GM21619 (cell line): ENCODE measurements at regions not wholly inside any gene's neighbourhood (a gene's known extent, or its start where the extent isn't known, plus 50 kb on each side); places are given as distances from the start of the nearest gene placed in this dataset.
"Not testable (repeated sequence)": the region's sequence is repeated elsewhere in the genome, so short reads cannot be mapped to it uniquely, and the experiment has no call there.

Source experiments
- ATAC-seq: cut with Tn5 transposase; IDR thresholded peaks from one replicate; pipeline ENCODE4 v1.9.1; 2021; ENCODE audit not compliant: unreplicated experiment

DNA sequence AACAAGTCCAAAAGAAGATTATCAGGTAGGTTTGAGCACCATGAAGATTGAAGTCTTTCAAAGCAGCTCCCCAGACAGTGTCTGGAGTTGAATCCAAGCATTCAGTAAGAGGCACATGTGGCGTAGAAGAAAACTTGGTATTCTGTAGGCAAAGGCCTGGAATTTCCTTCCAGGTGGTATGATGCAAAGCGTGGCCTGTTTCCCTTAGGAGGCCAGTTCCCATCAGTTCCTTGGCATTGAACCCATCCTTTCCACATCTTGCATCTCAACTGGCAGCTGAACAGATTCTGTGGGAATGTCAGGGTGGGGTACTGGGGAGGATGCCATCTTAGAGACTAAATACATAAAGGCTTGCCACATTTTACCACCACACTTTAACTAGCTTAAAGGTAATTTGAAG is 516.0 kb downstream of the BTBD3 start:
- no peak for ATAC-seq

DNA sequence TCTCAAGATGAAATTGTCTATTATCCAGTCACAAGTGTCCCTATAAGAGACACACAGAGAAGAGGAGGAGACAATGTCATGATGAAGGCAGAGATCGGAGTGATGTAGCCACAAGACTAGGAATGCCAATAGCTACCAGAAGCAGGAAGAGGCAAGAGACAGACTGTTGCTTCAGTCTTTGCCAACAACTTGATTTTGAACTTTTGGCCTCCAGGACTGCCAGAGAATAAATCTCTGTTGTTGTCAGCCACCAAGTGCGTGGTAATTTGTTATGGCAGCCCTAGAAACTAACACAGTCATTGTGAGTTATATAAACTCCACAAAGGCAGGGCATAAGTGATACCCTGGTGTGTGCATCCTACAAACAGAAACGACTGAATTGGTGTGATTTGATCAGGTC is 517.0 kb downstream of the BTBD3 start:
- no peak for ATAC-seq

- ATAC-seq: no peak
These were observed 517.6 kb downstream of the BTBD3 start for GRCh38 chr20:12435268-12435667.

DNA sequence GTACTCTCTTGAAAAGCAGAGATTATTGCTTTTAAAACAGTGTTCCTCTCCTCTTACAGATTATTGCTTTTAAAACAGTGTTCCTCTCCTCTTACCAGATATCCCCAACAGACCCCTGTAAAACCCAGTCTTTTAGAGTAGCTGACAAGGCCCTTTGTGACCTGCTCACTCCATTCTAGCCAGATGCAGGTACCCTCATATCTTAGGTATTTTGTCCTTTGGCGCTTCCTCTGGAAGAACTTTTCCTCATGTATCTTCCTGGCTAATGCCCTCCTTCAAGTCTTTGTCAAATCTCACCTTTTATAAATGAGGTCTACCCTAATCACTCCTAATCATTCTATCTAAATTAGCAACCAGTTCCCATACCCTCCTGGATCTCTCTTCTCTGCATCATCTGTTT is 536.0 kb downstream of the BTBD3 start:
- no peak for ATAC-seq

GRCh38 chr20:12455148-12455547 is 537.5 kb downstream of the BTBD3 start:
- ATAC-seq: no peak

DNA sequence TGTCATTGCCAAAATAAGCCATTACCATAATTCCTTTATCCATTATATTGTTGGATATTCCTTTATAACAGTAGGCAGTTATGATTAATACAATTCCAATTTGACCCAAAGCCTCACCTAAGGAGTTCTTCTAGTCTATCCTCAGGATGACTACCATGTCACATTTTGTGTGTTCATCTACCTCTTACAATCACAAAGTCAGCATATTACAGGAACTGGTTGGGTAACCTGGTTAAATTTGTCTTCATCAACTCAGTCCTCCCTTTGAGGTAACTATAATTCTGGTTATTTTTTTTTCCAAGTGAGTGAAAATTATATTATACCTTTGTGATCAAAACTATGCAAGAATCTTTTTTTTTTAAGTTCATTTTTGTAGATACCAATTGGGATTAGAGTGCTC is 540.5 kb downstream of the BTBD3 start:
- no peak for ATAC-seq

DNA sequence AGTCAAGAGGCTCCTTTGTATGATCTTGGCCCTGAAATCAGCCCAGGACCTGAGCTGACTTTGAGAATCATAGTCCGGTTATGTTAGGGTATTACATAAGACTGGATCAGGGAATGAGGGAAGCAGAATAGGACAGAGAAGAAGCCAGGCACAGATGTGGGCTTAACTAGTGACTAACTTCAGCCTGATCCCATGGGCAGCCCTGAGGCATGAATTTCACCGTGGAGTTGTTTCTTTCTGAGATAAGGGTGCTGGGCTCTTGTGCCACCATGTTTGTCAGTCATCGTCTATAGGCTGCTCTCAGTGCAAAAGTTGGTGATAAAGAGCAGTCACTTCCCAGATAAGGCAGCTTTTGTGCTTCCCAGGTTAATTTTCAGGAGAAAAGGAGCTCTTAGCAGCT is 544.7 kb upstream of the SPTLC3 start:
- ATAC-seq: no peak

GRCh38 chr20:12466915-12467314 is 541.9 kb upstream of the SPTLC3 start:
- ATAC-seq: no peak

DNA sequence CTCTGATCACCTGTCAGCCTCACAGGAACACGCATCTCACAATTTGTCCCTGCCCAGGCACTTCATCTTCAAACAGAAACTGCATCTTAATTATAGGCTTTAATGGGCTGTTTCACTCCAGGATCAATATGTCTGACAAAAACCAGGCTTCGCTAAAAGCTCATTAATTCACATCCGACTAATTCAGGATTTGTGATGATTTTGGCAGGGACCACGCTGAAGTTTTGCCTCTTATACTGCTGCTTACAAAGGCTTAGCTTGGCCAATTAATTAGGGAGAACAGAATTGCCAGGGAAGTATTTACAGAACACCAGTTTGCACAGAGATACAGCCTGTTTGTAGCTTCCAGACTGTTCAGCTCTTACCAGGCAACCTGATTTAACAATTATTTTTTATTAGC is 541.0 kb upstream of the SPTLC3 start:
- no peak for ATAC-seq

- ATAC-seq: no peak
These were observed 526.1 kb upstream of the SPTLC3 start for GRCh38 chr20:12482661-12483060.

- no peak for ATAC-seq
These were observed 506.3 kb upstream of the SPTLC3 start for GRCh38 chr20:12502443-12502842.

DNA sequence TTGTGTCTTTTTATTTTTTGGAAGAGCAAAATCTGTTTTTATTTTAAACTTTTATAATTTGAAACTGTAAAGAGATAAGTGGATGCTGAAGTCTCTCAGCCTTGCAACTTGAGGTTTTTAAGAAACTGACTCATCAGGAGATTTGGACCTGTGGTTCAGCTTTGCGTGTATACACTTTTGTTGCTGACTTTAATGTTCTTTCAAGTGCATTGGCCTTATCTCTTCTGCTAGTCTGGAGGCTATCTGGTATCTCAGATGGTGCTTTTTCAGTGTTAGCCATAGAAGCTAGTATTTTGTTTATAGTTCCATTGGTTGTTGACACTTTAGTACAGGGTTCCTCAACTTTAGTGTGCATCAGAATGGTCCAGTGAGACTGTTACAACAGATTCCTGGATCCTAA is 504.0 kb upstream of the SPTLC3 start:
- no peak for ATAC-seq

- ATAC-seq: no peak
These were observed 497.3 kb upstream of the SPTLC3 start for GRCh38 chr20:12511499-12511898.

GRCh38 chr20:12512755-12513154 is 496.0 kb upstream of the SPTLC3 start:
- ATAC-seq: no peak

GRCh38 chr20:12528104-12528503 is 480.7 kb upstream of the SPTLC3 start:
- ATAC-seq: no peak

DNA sequence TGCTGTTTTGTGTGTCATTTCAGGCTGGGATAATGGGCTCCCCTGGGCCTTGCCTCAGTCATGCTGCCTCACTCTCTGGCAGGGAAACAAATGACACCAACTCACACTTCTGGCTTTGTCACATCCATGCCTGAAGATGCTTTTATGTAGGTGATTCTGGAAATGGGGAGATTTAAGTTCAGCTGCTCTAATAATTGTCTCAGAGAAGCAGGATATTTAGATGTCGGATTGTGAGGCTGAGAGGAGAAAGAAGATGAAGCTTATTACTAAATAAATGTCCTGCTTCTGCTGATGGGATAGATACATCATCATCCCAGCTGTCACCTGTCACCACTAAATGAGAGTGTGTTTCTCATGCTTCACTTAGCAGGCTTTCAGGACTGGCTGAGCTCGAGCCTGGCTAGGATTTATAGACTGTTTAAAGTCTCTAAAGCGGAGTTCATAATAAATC is 480.2 kb upstream of the SPTLC3 start:
- ATAC-seq: no peak

DNA sequence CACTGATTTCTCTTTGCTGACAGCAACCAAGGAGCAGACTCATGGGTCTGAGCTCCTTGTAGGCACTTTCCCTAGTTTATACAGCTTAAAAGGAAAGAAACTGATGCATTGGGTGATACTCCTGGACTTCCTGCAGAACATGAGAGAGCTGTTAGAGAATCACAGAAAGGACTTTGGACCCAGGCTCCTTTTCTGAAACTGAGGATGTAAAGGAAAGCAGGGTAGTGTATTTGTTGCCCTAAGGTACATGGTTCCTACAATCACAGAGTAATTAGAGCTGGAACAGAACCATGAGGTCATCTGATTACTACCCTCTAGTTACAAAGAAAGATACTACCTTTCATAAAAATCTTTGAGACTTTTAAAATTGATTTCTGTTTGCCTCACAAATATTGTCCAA is 477.1 kb upstream of the SPTLC3 start:
- no peak for ATAC-seq

- ATAC-seq: no peak
These were observed 473.5 kb upstream of the SPTLC3 start for GRCh38 chr20:12535316-12535715.

DNA sequence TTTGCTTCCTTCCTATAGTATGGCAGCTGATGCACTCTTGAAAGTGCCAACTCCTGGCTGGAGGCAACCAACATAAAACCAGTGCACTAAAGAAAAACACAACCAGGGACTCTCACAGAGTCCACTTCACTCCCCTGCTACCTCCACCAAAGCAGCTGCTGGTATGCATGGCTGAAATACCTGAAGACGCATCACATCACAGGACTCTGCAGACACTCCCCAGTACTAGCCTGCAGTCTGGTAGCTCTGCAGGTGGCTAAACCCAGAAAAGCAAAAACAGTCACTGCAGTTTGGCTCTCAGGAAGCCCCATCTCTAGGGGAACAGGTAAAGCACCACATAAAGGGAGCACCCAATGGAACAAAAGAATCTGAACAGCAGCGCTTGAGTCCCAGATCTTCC is 473.0 kb upstream of the SPTLC3 start:
- no peak for ATAC-seq

DNA sequence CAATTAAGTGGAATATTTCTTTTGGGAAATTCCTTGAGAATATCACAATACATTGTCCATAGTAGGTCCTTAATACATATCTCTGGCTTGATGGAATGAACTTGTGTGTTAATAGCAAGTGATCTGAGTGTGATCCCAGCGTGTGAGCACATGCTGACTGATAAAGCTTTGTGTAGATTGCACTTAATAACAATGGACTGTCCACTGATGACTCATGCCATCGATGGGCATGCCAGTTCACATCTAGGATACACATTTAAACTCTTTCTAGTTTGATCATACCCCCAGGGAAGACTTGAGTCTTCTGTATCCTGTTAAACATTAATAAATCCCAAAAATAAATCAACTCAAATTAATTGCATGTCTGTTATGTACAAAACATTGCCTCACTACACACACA is 454.3 kb upstream of the SPTLC3 start:
- ATAC-seq: no peak

DNA sequence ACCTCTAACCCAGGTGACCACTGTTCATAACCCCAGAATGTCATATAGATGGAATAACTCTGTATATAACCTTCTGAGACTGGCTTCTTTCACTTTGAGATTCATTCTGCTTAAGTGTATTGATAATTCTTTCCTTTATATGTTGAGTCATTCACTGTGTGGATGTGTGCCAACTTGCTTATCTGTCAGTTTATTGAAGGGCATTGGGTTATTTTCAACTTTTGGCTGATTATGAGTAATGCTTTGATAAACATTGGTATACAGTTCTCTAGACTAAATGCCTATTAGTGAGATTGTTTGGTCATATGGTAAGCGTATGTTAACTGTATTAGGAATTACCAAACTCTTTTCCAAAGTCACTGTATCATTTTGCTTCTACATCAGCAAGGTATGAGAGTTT is 453.4 kb upstream of the SPTLC3 start:
- ATAC-seq: no peak

DNA sequence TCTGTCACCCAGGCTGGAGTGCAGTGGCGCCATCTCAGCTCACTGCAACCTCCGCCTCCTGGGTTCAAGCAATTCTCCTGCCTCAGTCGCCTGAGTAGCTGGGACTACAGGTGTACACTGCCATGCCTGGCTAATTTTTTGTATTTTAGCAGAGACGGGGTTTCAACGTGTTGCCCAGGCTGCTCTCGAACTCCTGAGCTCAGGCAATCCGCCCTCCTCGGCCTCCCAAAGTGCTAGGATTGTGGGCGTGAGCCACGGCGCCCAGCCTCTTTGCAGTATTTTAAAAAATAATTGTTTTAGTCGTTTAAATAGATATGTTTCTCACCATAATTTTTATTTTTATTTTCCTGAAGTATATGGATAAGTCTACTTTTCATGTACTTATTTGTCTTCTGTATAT is 452.9 kb upstream of the SPTLC3 start:
- not testable (repeated sequence) for ATAC-seq

DNA sequence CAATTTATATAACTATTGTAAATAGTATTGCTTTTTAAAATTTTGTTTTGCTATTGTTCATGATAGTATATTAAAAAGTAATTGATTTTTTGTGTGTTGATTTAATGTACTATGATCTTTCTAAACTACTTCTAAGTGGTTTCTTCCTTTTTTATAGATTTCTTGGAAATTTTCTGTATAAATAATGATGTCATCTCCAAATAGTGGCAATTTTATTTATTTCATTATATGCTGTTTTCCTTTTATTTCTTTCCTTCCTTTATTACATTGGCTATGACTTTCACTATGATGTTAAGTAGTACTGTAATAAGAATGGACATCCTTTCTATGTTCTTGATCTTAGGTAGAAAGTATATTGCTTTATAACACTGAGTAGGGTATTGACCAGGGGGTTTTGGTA is 451.5 kb upstream of the SPTLC3 start:
- no peak for ATAC-seq

- no peak for ATAC-seq
These were observed 443.8 kb upstream of the SPTLC3 start for GRCh38 chr20:12564979-12565378.
